ENCODE measurements at regions not wholly inside any gene's neighbourhood (a gene's known extent, or its start where the extent isn't known, plus 50 kb on each side); places are given as distances from the start of the nearest gene placed in this dataset.

- H3K27me3 ChIP-seq (ENCODE audit: control insufficient read depth, insufficient read depth, low read length): no peaks in the 10 kb centered on the region
- H3K4me3 ChIP-seq (ENCODE audit: low read depth, low read length): no peak overlapping the region
- H3K36me3 ChIP-seq (ENCODE audit: control insufficient read depth, insufficient read depth, low read length): no peaks in the 10 kb centered on the region
- H3K4me1 ChIP-seq (ENCODE audit: control insufficient read depth, insufficient read depth, low read length): no peaks in the 10 kb centered on the region
- H3K27ac ChIP-seq (ENCODE audit: low read depth, low read length): no peak overlapping the region
- H3K9me3 ChIP-seq (ENCODE audit: control insufficient read depth, insufficient read depth, low read length): peaks cover 17% of the 10 kb centered on the region
- no peak overlapping the region for H3K9ac ChIP-seq (ENCODE audit: low read depth, low read length)
Measured at GRCh38 chr2:17076533-17076932, 410.9 kb upstream of the CYRIA start.

GRCh38 chr2:17070711-17071110 is 405.1 kb upstream of the CYRIA start:
- H3K9me3 ChIP-seq (ENCODE audit: control insufficient read depth, insufficient read depth, low read length): peaks cover 9% of the 10 kb centered on the region
- no peak overlapping the region for H3K4me3 ChIP-seq (ENCODE audit: low read depth, low read length)
- H3K4me1 ChIP-seq (ENCODE audit: control insufficient read depth, insufficient read depth, low read length): no peaks in the 10 kb centered on the region
- H3K36me3 ChIP-seq (ENCODE audit: control insufficient read depth, insufficient read depth, low read length): no peaks in the 10 kb centered on the region
- no peak overlapping the region for H3K27ac ChIP-seq (ENCODE audit: low read depth, low read length)
- H3K27me3 ChIP-seq (ENCODE audit: control insufficient read depth, insufficient read depth, low read length): no peaks in the 10 kb centered on the region
- no peak overlapping the region for H3K9ac ChIP-seq (ENCODE audit: low read depth, low read length)

- no peaks in the 10 kb centered on the region for H3K4me1 ChIP-seq (ENCODE audit: control insufficient read depth, insufficient read depth, low read length)
- H3K9me3 ChIP-seq (ENCODE audit: control insufficient read depth, insufficient read depth, low read length): peaks cover 9% of the 10 kb centered on the region
- no peaks in the 10 kb centered on the region for H3K36me3 ChIP-seq (ENCODE audit: control insufficient read depth, insufficient read depth, low read length)
- no peak overlapping the region for H3K4me3 ChIP-seq (ENCODE audit: low read depth, low read length)
- H3K27me3 ChIP-seq (ENCODE audit: control insufficient read depth, insufficient read depth, low read length): no peaks in the 10 kb centered on the region
- H3K27ac ChIP-seq (ENCODE audit: low read depth, low read length): no peak overlapping the region
- no peak overlapping the region for H3K9ac ChIP-seq (ENCODE audit: low read depth, low read length)
Measured at GRCh38 chr2:17069564-17069963, 403.9 kb upstream of the CYRIA start.

DNA sequence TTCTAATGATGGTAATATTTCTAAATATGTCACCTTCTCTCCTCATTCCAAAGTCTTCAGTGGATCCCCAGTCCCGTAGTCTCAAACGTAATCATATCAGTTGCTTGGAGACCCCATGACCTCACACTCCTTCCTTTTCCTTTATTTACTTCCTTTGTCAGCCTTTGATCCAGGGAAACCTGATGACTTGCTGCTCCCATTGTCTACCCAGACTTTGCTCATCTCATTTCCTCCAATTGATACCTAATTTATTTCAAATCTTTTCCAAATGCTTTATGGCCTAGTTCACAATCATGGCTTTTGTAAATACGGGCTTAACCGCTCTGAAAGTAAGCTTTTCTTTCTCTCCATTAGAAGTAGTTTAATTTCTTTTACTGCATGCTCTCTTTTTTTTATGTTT is 402.4 kb upstream of the CYRIA start:
- no peaks in the 10 kb centered on the region for H3K27me3 ChIP-seq (ENCODE audit: control insufficient read depth, insufficient read depth, low read length)
- H3K4me1 ChIP-seq (ENCODE audit: control insufficient read depth, insufficient read depth, low read length): no peaks in the 10 kb centered on the region
- no peak overlapping the region for H3K27ac ChIP-seq (ENCODE audit: low read depth, low read length)
- no peak overlapping the region for H3K9ac ChIP-seq (ENCODE audit: low read depth, low read length)
- no peak overlapping the region for H3K4me3 ChIP-seq (ENCODE audit: low read depth, low read length)
- H3K36me3 ChIP-seq (ENCODE audit: control insufficient read depth, insufficient read depth, low read length): no peaks in the 10 kb centered on the region
- H3K9me3 ChIP-seq (ENCODE audit: control insufficient read depth, insufficient read depth, low read length): peaks cover 9% of the 10 kb centered on the region

DNA sequence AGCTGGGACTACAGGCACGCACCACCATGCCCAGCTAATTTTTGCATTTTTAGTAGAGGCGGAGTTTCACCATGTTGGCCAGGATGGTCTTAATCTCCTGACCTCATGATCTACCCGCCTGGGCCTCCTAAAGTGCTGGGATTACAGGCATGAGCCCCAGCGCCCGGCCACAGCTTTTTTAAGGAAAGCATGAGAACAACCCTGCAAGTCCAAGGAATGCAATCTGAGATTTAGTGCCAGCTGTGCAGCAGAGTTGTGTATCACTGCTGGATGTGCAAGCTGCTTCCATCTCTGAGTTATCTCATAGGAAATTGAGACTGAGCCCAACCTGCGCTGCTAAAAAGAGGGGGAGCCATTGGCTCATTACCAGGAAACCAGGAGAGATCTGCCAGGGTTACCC is 399.9 kb upstream of the CYRIA start:
- Histone ChIP-seq H3K9me3 (ENCODE audit: control insufficient read depth, insufficient read depth, low read length) (no peaks in the 10 kb centered on the region), H3K27ac (ENCODE audit: low read depth, low read length) (no peak overlapping the region), H3K4me3 (ENCODE audit: low read depth, low read length) (no peak overlapping the region), H3K36me3 (ENCODE audit: control insufficient read depth, insufficient read depth, low read length) (no peaks in the 10 kb centered on the region), H3K27me3 (ENCODE audit: control insufficient read depth, insufficient read depth, low read length) (no peaks in the 10 kb centered on the region), H3K9ac (ENCODE audit: low read depth, low read length) (no peak overlapping the region), H3K4me1 (ENCODE audit: control insufficient read depth, insufficient read depth, low read length) (no peaks in the 10 kb centered on the region)

DNA sequence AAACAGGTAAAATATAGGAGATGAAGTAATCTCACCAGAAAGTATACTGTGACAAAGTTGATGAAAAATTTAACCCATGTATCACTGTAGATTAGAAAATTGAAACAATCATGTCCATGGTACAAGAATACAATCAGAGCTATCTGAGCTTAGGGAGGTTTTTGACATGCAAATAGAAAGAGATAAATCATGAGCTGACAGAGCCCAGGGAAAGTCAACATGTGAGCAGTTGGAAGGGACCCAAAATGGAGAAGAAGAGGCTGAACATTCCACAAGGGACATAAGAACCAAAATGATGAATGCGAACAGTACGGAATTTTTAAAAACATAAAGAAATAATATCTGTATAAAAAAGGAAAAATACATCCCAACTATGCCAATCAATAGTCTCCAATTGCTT is 395.4 kb upstream of the CYRIA start:
- no peaks in the 10 kb centered on the region for H3K36me3 ChIP-seq (ENCODE audit: control insufficient read depth, insufficient read depth, low read length)
- H3K27me3 ChIP-seq (ENCODE audit: control insufficient read depth, insufficient read depth, low read length): no peaks in the 10 kb centered on the region
- no peak overlapping the region for H3K27ac ChIP-seq (ENCODE audit: low read depth, low read length)
- no peak overlapping the region for H3K9ac ChIP-seq (ENCODE audit: low read depth, low read length)
- H3K4me1 ChIP-seq (ENCODE audit: control insufficient read depth, insufficient read depth, low read length): peaks cover 31% of the 10 kb centered on the region
- no peak overlapping the region for H3K4me3 ChIP-seq (ENCODE audit: low read depth, low read length)
- no peaks in the 10 kb centered on the region for H3K9me3 ChIP-seq (ENCODE audit: control insufficient read depth, insufficient read depth, low read length)

DNA sequence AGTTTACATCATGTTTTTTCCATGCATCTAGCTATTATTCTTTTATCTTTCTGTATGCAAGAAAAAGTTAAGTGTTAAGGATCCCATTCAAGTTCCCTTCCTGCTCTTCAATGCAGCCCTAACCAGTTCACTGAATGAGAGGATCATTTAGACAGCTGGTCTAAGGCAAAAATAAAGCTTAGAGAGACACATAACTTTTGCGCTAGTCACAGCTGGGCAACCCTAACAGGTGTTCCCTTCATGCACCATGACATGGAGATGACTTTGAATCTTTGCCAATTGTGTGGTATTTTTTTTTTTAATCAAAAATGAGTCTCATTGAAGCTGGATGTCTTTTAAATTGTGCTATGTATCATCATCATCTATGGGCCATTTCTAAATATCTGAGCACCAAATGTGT is 393.8 kb upstream of the CYRIA start:
- H3K4me3 ChIP-seq (ENCODE audit: low read depth, low read length): no peak overlapping the region
- H3K9ac ChIP-seq (ENCODE audit: low read depth, low read length): no peak overlapping the region
- H3K9me3 ChIP-seq (ENCODE audit: control insufficient read depth, insufficient read depth, low read length): no peaks in the 10 kb centered on the region
- H3K36me3 ChIP-seq (ENCODE audit: control insufficient read depth, insufficient read depth, low read length): no peaks in the 10 kb centered on the region
- peak overlapping the region; percentile 63 for H3K27ac ChIP-seq (ENCODE audit: low read depth, low read length)
- H3K4me1 ChIP-seq (ENCODE audit: control insufficient read depth, insufficient read depth, low read length): peaks cover 31% of the 10 kb centered on the region
- H3K27me3 ChIP-seq (ENCODE audit: control insufficient read depth, insufficient read depth, low read length): no peaks in the 10 kb centered on the region

- Histone ChIP-seq H3K27ac (ENCODE audit: low read depth, low read length) (peak overlapping the region; percentile 63), H3K27me3 (ENCODE audit: control insufficient read depth, insufficient read depth, low read length) (no peaks in the 10 kb centered on the region), H3K4me1 (ENCODE audit: control insufficient read depth, insufficient read depth, low read length) (peaks cover 31% of the 10 kb centered on the region), H3K9me3 (ENCODE audit: control insufficient read depth, insufficient read depth, low read length) (no peaks in the 10 kb centered on the region), H3K4me3 (ENCODE audit: low read depth, low read length) (no peak overlapping the region), H3K9ac (ENCODE audit: low read depth, low read length) (no peak overlapping the region), H3K36me3 (ENCODE audit: control insufficient read depth, insufficient read depth, low read length) (no peaks in the 10 kb centered on the region)
Measured at GRCh38 chr2:17058772-17059402, 393.3 kb upstream of the CYRIA start.

- Histone ChIP-seq H3K27ac (ENCODE audit: low read depth, low read length) (no peak overlapping the region), H3K9me3 (ENCODE audit: control insufficient read depth, insufficient read depth, low read length) (no peaks in the 10 kb centered on the region), H3K36me3 (ENCODE audit: control insufficient read depth, insufficient read depth, low read length) (no peaks in the 10 kb centered on the region), H3K9ac (ENCODE audit: low read depth, low read length) (no peak overlapping the region), H3K4me1 (ENCODE audit: control insufficient read depth, insufficient read depth, low read length) (peaks cover 31% of the 10 kb centered on the region), H3K27me3 (ENCODE audit: control insufficient read depth, insufficient read depth, low read length) (no peaks in the 10 kb centered on the region), H3K4me3 (ENCODE audit: low read depth, low read length) (no peak overlapping the region)
Measured at GRCh38 chr2:17057109-17058017, 391.7 kb upstream of the CYRIA start.

- H3K27ac ChIP-seq (ENCODE audit: low read depth, low read length): no peak overlapping the region
- H3K9ac ChIP-seq (ENCODE audit: low read depth, low read length): no peak overlapping the region
- H3K27me3 ChIP-seq (ENCODE audit: control insufficient read depth, insufficient read depth, low read length): no peaks in the 10 kb centered on the region
- no peak overlapping the region for H3K4me3 ChIP-seq (ENCODE audit: low read depth, low read length)
- H3K36me3 ChIP-seq (ENCODE audit: control insufficient read depth, insufficient read depth, low read length): no peaks in the 10 kb centered on the region
- H3K9me3 ChIP-seq (ENCODE audit: control insufficient read depth, insufficient read depth, low read length): no peaks in the 10 kb centered on the region
- peaks cover 31% of the 10 kb centered on the region for H3K4me1 ChIP-seq (ENCODE audit: control insufficient read depth, insufficient read depth, low read length)
Measured at GRCh38 chr2:17056236-17056635, 390.6 kb upstream of the CYRIA start.

GRCh38 chr2:17052001-17052400 is 386.4 kb upstream of the CYRIA start:
- no peaks in the 10 kb centered on the region for H3K36me3 ChIP-seq (ENCODE audit: control insufficient read depth, insufficient read depth, low read length)
- no peak overlapping the region for H3K4me3 ChIP-seq (ENCODE audit: low read depth, low read length)
- H3K9me3 ChIP-seq (ENCODE audit: control insufficient read depth, insufficient read depth, low read length): no peaks in the 10 kb centered on the region
- H3K27ac ChIP-seq (ENCODE audit: low read depth, low read length): no peak overlapping the region
- no peaks in the 10 kb centered on the region for H3K27me3 ChIP-seq (ENCODE audit: control insufficient read depth, insufficient read depth, low read length)
- no peak overlapping the region for H3K9ac ChIP-seq (ENCODE audit: low read depth, low read length)
- H3K4me1 ChIP-seq (ENCODE audit: control insufficient read depth, insufficient read depth, low read length): peaks cover 7% of the 10 kb centered on the region

Measured in HUES48 (cell line).